Prostate gland (tissue), 2 donors: ENCODE measurements at regions not wholly inside any gene's neighbourhood (a gene's known extent, or its start where the extent isn't known, plus 50 kb on each side); places are given as distances from the start of the nearest gene placed in this dataset.

Experiments
- CTCF ChIP-seq, 4 experiments: fragments of 200-600 bp in 2 of 4; fragments of 450-650 bp in 2 of 4; sonication (generic) in 2 of 4; IDR thresholded peaks; 1 replicate in 3 of 4; 2 replicates in 1 of 4; pipeline ENCODE4 v1.5.1; 2016 to 2019; ENCODE audit warnings: antibody characterized with exemption in 4 of 4, mild to moderate bottlenecking in 2 of 4, moderate library complexity in 2 of 4
- POLR2A ChIP-seq: fragments of 450-650 bp; IDR thresholded peaks from one replicate; pipeline ENCODE4 v1.6.1; 2016; ENCODE audit warnings: antibody characterized with exemption, mild to moderate bottlenecking
- POLR2AphosphoS5 ChIP-seq: sonication (generic); formaldehyde crosslinking; IDR thresholded peaks from one replicate; pipeline ENCODE4 v1.6.1; 2017; ENCODE audit warnings: antibody characterized with exemption

DNA sequence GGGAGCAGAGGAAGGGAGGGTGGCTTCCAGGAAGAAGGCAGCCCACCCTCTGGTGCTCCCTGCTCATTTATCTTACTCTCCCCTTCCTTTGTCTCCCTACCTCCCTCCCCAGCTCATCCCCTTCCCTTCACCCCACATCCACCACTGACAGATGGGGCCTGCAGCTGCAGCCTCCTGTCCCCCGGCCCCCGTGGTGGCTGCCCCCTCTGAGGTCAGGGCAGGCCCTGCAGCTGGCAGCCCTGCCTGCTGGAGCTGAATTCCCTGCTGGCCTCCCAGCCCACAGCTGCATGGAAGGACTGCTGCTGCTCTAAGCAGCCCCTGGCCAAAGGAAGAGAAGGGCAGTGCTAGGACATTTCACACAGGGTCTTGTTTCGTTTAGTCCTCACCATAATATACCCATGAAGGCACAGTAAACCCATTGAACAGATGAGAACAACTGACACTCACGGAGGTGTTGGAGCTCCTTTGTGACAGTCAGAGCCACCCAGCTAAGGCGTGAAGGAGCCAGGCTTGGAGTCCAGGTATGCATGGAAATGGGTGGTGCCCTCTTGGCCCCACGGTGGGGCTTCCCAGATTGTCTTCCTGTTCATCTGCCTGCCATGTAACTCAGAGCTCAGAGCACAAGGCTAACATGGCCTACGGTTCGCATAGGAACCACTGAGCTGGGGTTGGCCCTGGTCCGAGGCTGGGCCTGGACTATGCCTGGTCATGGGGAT, 121.7 kb upstream of the PRR20G start:
- TF ChIP-seq POLR2AphosphoS5 = no peak
- no peak for TF ChIP-seq CTCF (IDR thresholded peaks at IDR 0.05)
- no peak for TF ChIP-seq POLR2A
